Activated CD4-positive, alpha-beta T cell treated with anti-CD3 and anti-CD28 coated beads for 48 hours (primary cell): ENCODE measurements at regions not wholly inside any gene's neighbourhood (a gene's known extent, or its start where the extent isn't known, plus 50 kb on each side); places are given as distances from the start of the nearest gene placed in this dataset.

Experiments used
- DNase-seq: peaks from one replicate; pipeline ENCODE4 v3.0.0-alpha.2; 2020

- no peak for DNase-seq
Measured at GRCh38 chr9:118606668-118607067, 762.6 kb downstream of the BRINP1 start.

GRCh38 chr9:118609355-118610044, 759.7 kb downstream of the BRINP1 start:
- no peak for DNase-seq

- no peak for DNase-seq
Measured at GRCh38 chr9:118612201-118612600, 757.0 kb downstream of the BRINP1 start.

GRCh38 chr9:118613996-118614395, 755.2 kb downstream of the BRINP1 start:
- DNase-seq: no peak

- no peak for DNase-seq
Measured at GRCh38 chr9:118618084-118618483, 751.2 kb downstream of the BRINP1 start.

GRCh38 chr9:118618849-118619248, 750.4 kb downstream of the BRINP1 start:
- no peak for DNase-seq

GRCh38 chr9:118624608-118625007, 744.6 kb downstream of the BRINP1 start:
- DNase-seq: no peak

- DNase-seq: no peak
Measured at GRCh38 chr9:118630079-118630478, 739.2 kb downstream of the BRINP1 start.

GRCh38 chr9:118630931-118631595, 738.2 kb downstream of the BRINP1 start:
- DNase-seq: no peak

GRCh38 chr9:118631956-118632355, 737.3 kb downstream of the BRINP1 start:
- no peak for DNase-seq

- DNase-seq: no peak
Measured at GRCh38 chr9:118635416-118635815, 733.8 kb downstream of the BRINP1 start.

- no peak for DNase-seq
Measured at GRCh38 chr9:118637681-118638080, 731.6 kb downstream of the BRINP1 start.

- no peak for DNase-seq
Measured at GRCh38 chr9:118640836-118641560, 728.2 kb downstream of the BRINP1 start.

GRCh38 chr9:118643118-118643517, 726.1 kb downstream of the BRINP1 start:
- no peak for DNase-seq

- no peak for DNase-seq
Measured at GRCh38 chr9:118644066-118644465, 725.2 kb downstream of the BRINP1 start.

- no peak for DNase-seq
Measured at GRCh38 chr9:118647331-118647730, 721.9 kb downstream of the BRINP1 start.

- DNase-seq: no peak
Measured at GRCh38 chr9:118650417-118650816, 718.8 kb downstream of the BRINP1 start.

GRCh38 chr9:118651511-118651910, 717.7 kb downstream of the BRINP1 start:
- no peak for DNase-seq

- no peak for DNase-seq
Measured at GRCh38 chr9:118652258-118652657, 717.0 kb downstream of the BRINP1 start.

- DNase-seq: no peak
Measured at GRCh38 chr9:118652912-118653311, 716.3 kb downstream of the BRINP1 start.

GRCh38 chr9:118659011-118659410, 710.2 kb downstream of the BRINP1 start:
- DNase-seq: no peak

- no peak for DNase-seq
Measured at GRCh38 chr9:118665226-118665919, 703.9 kb downstream of the BRINP1 start.
